WERI-Rb-1 (cell line): ENCODE measurements at regions not wholly inside any gene's neighbourhood (a gene's known extent, or its start where the extent isn't known, plus 50 kb on each side); places are given as distances from the start of the nearest gene placed in this dataset.

ENCODE experiments used
- DNase-seq: peaks from one replicate; pipeline ENCODE4 v3.0.0-alpha.2; 2020
- H3K27ac ChIP-seq: fragments of 250-450 bp; sonication (Bioruptor Pico); 2 replicates; pipeline ENCODE4 v1.5.1; 2020; ENCODE audit warnings: mild to moderate bottlenecking, moderate library complexity
- H3K27me3 ChIP-seq: fragments of 250-450 bp; sonication (Bioruptor Pico); 2 replicates; pipeline ENCODE4 v1.5.1; 2021; ENCODE audit warnings: mild to moderate bottlenecking, low read depth, moderate library complexity; ENCODE audit not compliant: insufficient read depth, severe bottlenecking
- H3K36me3 ChIP-seq: fragments of 250-450 bp; sonication (Bioruptor Pico); 2 replicates; pipeline ENCODE4 v1.5.1; 2020; ENCODE audit warnings: mild to moderate bottlenecking, moderate library complexity
- H3K4me3 ChIP-seq: 2 replicates; pipeline ENCODE4 v1.5.1; 2011; ENCODE audit warnings: low read depth, mild to moderate bottlenecking, control low read depth, low read length
- H3K9me3 ChIP-seq: fragments of 250-450 bp; sonication (Bioruptor Pico); 2 replicates; pipeline ENCODE4 v1.5.1; 2021; ENCODE audit warnings: mild to moderate bottlenecking, moderate library complexity; ENCODE audit not compliant: severe bottlenecking
- CTCF ChIP-seq: IDR thresholded peaks from 2 replicates; pipeline ENCODE4 v1.5.1; 2011; ENCODE audit warnings: low read depth, mild to moderate bottlenecking, control low read depth, inconsistent platforms, low read length

DNA sequence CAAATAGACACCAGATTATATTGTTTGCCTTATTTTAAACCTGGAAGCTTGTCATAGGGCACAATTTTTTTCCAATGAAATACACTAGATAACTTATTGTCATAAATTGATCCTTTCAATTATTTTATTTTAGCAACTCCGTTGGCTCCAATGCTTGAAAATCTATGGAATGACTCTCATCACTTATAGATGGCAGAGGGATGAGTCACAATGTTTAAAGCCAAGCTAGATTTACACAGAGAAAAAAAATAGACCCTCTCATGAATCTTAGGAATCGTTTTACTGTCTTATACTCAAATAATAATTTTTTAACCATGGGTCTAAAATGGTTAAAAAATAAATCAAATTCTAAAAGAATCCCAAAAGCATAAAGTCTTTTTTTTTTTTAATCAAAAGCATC, 1276.6 kb upstream of the FLRT2 start:
- TF ChIP-seq CTCF: no peak
- no peak overlapping the region for H3K27ac ChIP-seq
- no peaks in the 10 kb centered on the region for H3K9me3 ChIP-seq
- no peak overlapping the region for H3K4me3 ChIP-seq
- DNase-seq: no peak
- no peaks in the 10 kb centered on the region for H3K36me3 ChIP-seq
- no peaks in the 10 kb centered on the region for H3K27me3 ChIP-seq

- no peaks in the 10 kb centered on the region for H3K9me3 ChIP-seq
- no peak for DNase-seq
- no peak for TF ChIP-seq CTCF
- H3K36me3 ChIP-seq: no peaks in the 10 kb centered on the region
- H3K4me3 ChIP-seq: no peak overlapping the region
- no peak overlapping the region for H3K27ac ChIP-seq
- no peaks in the 10 kb centered on the region for H3K27me3 ChIP-seq
Measured at GRCh38 chr14:84254290-84254689, 1275.7 kb upstream of the FLRT2 start.

GRCh38 chr14:84262932-84263331, 1267.0 kb upstream of the FLRT2 start:
- no peak for TF ChIP-seq CTCF
- no peaks in the 10 kb centered on the region for H3K9me3 ChIP-seq
- H3K36me3 ChIP-seq: no peaks in the 10 kb centered on the region
- H3K27me3 ChIP-seq: no peaks in the 10 kb centered on the region
- H3K27ac ChIP-seq: no peak overlapping the region
- no peak overlapping the region for H3K4me3 ChIP-seq
- DNase-seq: no peak

DNA sequence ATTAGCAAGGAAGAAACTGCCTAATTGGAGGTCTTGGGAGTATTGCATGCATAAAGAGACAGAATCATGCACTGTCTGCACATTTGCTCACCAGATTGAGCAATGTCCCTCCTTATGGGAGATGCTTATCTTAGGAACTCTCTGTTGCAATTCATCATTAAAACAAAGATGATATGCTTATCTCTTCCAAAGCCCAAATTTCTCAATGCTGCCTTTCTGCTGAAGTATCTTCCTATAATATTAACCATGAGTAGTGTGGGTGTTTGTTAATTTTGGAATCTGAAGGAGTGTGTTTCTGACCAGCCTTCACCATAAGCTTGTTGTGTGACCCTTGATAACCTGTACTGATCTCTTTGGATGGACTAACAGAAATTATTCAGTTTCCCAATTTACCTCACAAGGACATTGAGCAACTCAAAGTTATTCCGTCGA, 1257.6 kb upstream of the FLRT2 start:
- DNase-seq: no peak
- no peak overlapping the region for H3K27ac ChIP-seq

DNA sequence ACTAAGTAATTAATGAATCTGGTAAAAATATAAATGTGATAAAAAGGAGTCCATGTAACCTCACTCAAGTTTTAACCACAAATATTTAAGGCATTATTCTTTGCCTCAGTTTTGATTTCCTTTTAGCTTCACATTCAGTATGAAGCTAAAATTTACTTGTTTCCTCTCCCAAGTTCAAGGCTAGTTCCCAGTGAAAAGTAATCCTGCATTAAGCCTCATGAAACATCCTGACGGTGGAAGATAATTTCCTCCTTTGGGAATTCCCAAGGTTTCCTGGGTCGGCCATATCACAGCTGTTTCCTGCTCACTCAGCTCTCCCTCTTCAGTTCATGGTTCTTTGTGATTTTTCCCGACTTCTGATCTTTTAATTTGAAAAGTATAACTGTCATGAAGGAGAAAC, 1256.8 kb upstream of the FLRT2 start:
- TF ChIP-seq CTCF: no peak
- no peak overlapping the region for H3K27ac ChIP-seq
- H3K27me3 ChIP-seq: no peaks in the 10 kb centered on the region
- no peaks in the 10 kb centered on the region for H3K36me3 ChIP-seq
- no peaks in the 10 kb centered on the region for H3K9me3 ChIP-seq
- no peak overlapping the region for H3K4me3 ChIP-seq
- no peak for DNase-seq

More for the DNA sequence above, 1257.6 kb upstream of the FLRT2 start:
- Histone ChIP-seq H3K9me3 (no peaks in the 10 kb centered on the region), H3K27me3 (no peaks in the 10 kb centered on the region), H3K36me3 (no peaks in the 10 kb centered on the region), H3K4me3 (no peak overlapping the region)
- no peak for TF ChIP-seq CTCF

GRCh38 chr14:84282618-84283017, 1247.3 kb upstream of the FLRT2 start:
- no peak overlapping the region for H3K4me3 ChIP-seq
- no peak overlapping the region for H3K27ac ChIP-seq
- H3K27me3 ChIP-seq: no peaks in the 10 kb centered on the region
- no peaks in the 10 kb centered on the region for H3K9me3 ChIP-seq
- TF ChIP-seq CTCF: no peak
- no peak for DNase-seq
- H3K36me3 ChIP-seq: no peaks in the 10 kb centered on the region
